C4-2B (cell line): ENCODE measurements at regions not wholly inside any gene's neighbourhood (a gene's known extent, or its start where the extent isn't known, plus 50 kb on each side); places are given as distances from the start of the nearest gene placed in this dataset.

Experiments used
- CTCF ChIP-seq: fragments of 450-650 bp; conservative IDR thresholded peaks from 2 replicates; pipeline ENCODE4 v1.5.1; 2017; ENCODE audit warnings: mild to moderate bottlenecking
- ZFX ChIP-seq: fragments of 450-650 bp; IDR thresholded peaks from 2 replicates; pipeline ENCODE4 v1.6.1; 2017

GRCh38 chr10:129393812-129394211 lies 73.2 kb upstream of the MGMT start:
- no peak for TF ChIP-seq CTCF
- no peak for TF ChIP-seq ZFX
